Thyroid gland (tissue), 4 donors: ENCODE measurements at regions not wholly inside any gene's neighbourhood (a gene's known extent, or its start where the extent isn't known, plus 50 kb on each side); places are given as distances from the start of the nearest gene placed in this dataset.

Experiments
- DNase-seq, 2 donors: peaks; one replicate each; pipeline ENCODE4 v3.0.0-alpha.2; 2019
- H3K27ac ChIP-seq, 3 donors: fragments of 200-600 bp; sonication (generic); 1 replicate in 2 of 3; 2 replicates in 1 of 3; pipeline ENCODE4 v1.5.1; 2016 to 2019; ENCODE audit warnings: mild to moderate bottlenecking in 1 of 3, moderate library complexity in 1 of 3
- H3K27me3 ChIP-seq: fragments of 200-600 bp; sonication (generic); one replicate; pipeline ENCODE4 v1.5.1; 2019
- H3K36me3 ChIP-seq, 2 donors: fragments of 200-600 bp; sonication (generic); one replicate each; pipeline ENCODE4 v1.5.1; 2016 to 2019
- H3K4me1 ChIP-seq, 2 donors: fragments of 200-600 bp; sonication (generic); one replicate each; pipeline ENCODE4 v1.5.1; 2017 to 2019
- H3K4me3 ChIP-seq, 3 donors: fragments of 200-600 bp; sonication (generic); replicated peaks in 1 of 3; 1 replicate in 2 of 3; 2 replicates in 1 of 3; pipeline ENCODE4 v1.5.1; 2016; ENCODE audit warnings: mild to moderate bottlenecking in 1 of 3
- H3K9me3 ChIP-seq: fragments of 200-600 bp; sonication (generic); one replicate; pipeline ENCODE4 v1.5.1; 2017
- CTCF ChIP-seq, 6 experiments: fragments of 200-600 bp in 3 of 6; fragments of 450-650 bp in 3 of 6; sonication (generic) in 3 of 6; IDR thresholded peaks; one replicate each; pipeline ENCODE4 v1.5.1; 2016 to 2019; ENCODE audit warnings: antibody characterized with exemption in 6 of 6, mild to moderate bottlenecking in 2 of 6, inconsistent platforms in 1 of 6, moderate library complexity in 1 of 6
- POLR2A ChIP-seq, 2 donors: fragments of 450-650 bp; IDR thresholded peaks; one replicate each; pipeline ENCODE4 v1.6.1; 2017; ENCODE audit warnings: antibody characterized with exemption in 2 of 2, mild to moderate bottlenecking in 2 of 2, moderate library complexity in 1 of 2
- WGBS, 2 donors: methylation state at CpG; one replicate each; pipeline ENCODE4 v1.1.5; 2017; 5-methylcytosine and 5-hydroxymethylcytosine counted together
- intact Hi-C: fragments of 100-400 bp; cut with DNase I; formaldehyde crosslinking; loops from one replicate; pipeline ENCODE4 v1.15.1; 2023

GRCh38 chr2:222000326-222000725 lies 298.5 kb downstream of the PAX3 start:
- H3K4me3 ChIP-seq = no peak overlapping the region
- no peaks in the 10 kb centered on the region for H3K27me3 ChIP-seq
- no peak for DNase-seq
- H3K36me3 ChIP-seq = no peaks in the 10 kb centered on the region
- intact Hi-C loops = no loop called here
- no peak overlapping the region for H3K27ac ChIP-seq
- 88 to 91% methylated on average over 3 of the region's 3 CpGs for WGBS, 2 donors
- H3K9me3 ChIP-seq = no peaks in the 10 kb centered on the region
- H3K4me1 ChIP-seq = no peaks in the 10 kb centered on the region
- TF ChIP-seq CTCF (IDR thresholded peaks at IDR 0.05) = no peak
- TF ChIP-seq POLR2A (IDR thresholded peaks at IDR 0.05) = no peak

GRCh38 chr2:221999717-222000116 lies 299.1 kb downstream of the PAX3 start:
- TF ChIP-seq POLR2A (IDR thresholded peaks at IDR 0.05) (no peak), CTCF (IDR thresholded peaks at IDR 0.05) (no peak)

GRCh38 chr2:221999166-221999565 lies 299.6 kb downstream of the PAX3 start:
- Histone ChIP-seq H3K4me1 (no peaks in the 10 kb centered on the region), H3K27me3 (no peaks in the 10 kb centered on the region), H3K36me3 (no peaks in the 10 kb centered on the region), H3K4me3 (no peak overlapping the region), H3K27ac (no peak overlapping the region), H3K9me3 (no peaks in the 10 kb centered on the region)
- no peak for TF ChIP-seq POLR2A (IDR thresholded peaks at IDR 0.05)
- TF ChIP-seq CTCF (IDR thresholded peaks at IDR 0.05) = no peak
- no peak for DNase-seq
- 93% methylated on average over 2 of the region's 2 CpGs for WGBS, 2 donors
- intact Hi-C loops = no loop called here

More at GRCh38 chr2:221999717-222000116, 299.1 kb downstream of the PAX3 start:
- intact Hi-C loops = no loop called here
- no peaks in the 10 kb centered on the region for H3K4me1 ChIP-seq
- no peaks in the 10 kb centered on the region for H3K9me3 ChIP-seq
- no peak overlapping the region for H3K27ac ChIP-seq
- H3K4me3 ChIP-seq = no peak overlapping the region
- 69 to 74% methylated on average over 6 of the region's 6 CpGs for WGBS, 2 donors
- no peak for DNase-seq
- no peaks in the 10 kb centered on the region for H3K36me3 ChIP-seq
- H3K27me3 ChIP-seq = no peaks in the 10 kb centered on the region

GRCh38 chr2:221997683-221998082 lies 301.1 kb downstream of the PAX3 start:
- H3K27ac ChIP-seq = no peak overlapping the region
- TF ChIP-seq CTCF (IDR thresholded peaks at IDR 0.05) = no peak
- no peak for TF ChIP-seq POLR2A (IDR thresholded peaks at IDR 0.05)
- no peaks in the 10 kb centered on the region for H3K27me3 ChIP-seq
- 73 to 78% methylated on average over 1 of the region's 1 CpG for WGBS, 2 donors
- intact Hi-C loops = no loop called here
- H3K4me1 ChIP-seq = no peaks in the 10 kb centered on the region
- no peak overlapping the region for H3K4me3 ChIP-seq
- H3K9me3 ChIP-seq = no peaks in the 10 kb centered on the region
- no peaks in the 10 kb centered on the region for H3K36me3 ChIP-seq
- no peak for DNase-seq

- WGBS, 2 donors = 77 to 85% methylated on average over 3 of the region's 3 CpGs
- TF ChIP-seq POLR2A (IDR thresholded peaks at IDR 0.05) = no peak
- TF ChIP-seq CTCF (IDR thresholded peaks at IDR 0.05) = no peak
- Histone ChIP-seq H3K4me3 (no peak overlapping the region), H3K27me3 (no peaks in the 10 kb centered on the region), H3K27ac (no peak overlapping the region), H3K36me3 (no peaks in the 10 kb centered on the region), H3K9me3 (no peaks in the 10 kb centered on the region), H3K4me1 (no peaks in the 10 kb centered on the region)
- no peak for DNase-seq
- intact Hi-C loops = no loop called here
Observed at GRCh38 chr2:221997100-221997499, 301.7 kb downstream of the PAX3 start.
